CD4-positive, CD25-positive, alpha-beta regulatory T cell (primary cell): ENCODE measurements at regions not wholly inside any gene's neighbourhood (a gene's known extent, or its start where the extent isn't known, plus 50 kb on each side); places are given as distances from the start of the nearest gene placed in this dataset.

Experiments used
- ATAC-seq, 2 donors: fragments of 150-1000 bp; cut with Tn5 transposase; one replicate each; pipeline ENCODE4 v1.10.0; 2021; ENCODE audit warnings: low read depth in 2 of 2, moderate number of reproducible peaks in 2 of 2, moderate library complexity in 1 of 2
- DNase-seq, 3 donors: peaks; one replicate each; pipeline versions ENCODE4 v3.0.0 to v3.0.0-alpha.2; 2012 to 2022; ENCODE audit warnings: mixed read lengths in 1 of 3
- H3K27ac ChIP-seq: one replicate; pipeline ENCODE4 v1.7.0; 2013; ENCODE audit warnings: mild to moderate bottlenecking, low read length; ENCODE audit not compliant: insufficient read depth, poor library complexity, severe bottlenecking
- H3K27me3 ChIP-seq: one replicate; pipeline ENCODE4 v1.7.0; 2013; ENCODE audit warnings: low read length; ENCODE audit not compliant: control insufficient read depth, insufficient read depth
- H3K36me3 ChIP-seq: one replicate; pipeline ENCODE4 v1.7.0; 2013; ENCODE audit warnings: mild to moderate bottlenecking, low read length, moderate library complexity; ENCODE audit not compliant: control insufficient read depth, insufficient read depth
- H3K4me1 ChIP-seq: 2 replicates; pipeline ENCODE4 v1.7.0; 2013; ENCODE audit warnings: mild to moderate bottlenecking, low read length; ENCODE audit not compliant: insufficient read depth, control insufficient read depth, poor library complexity, severe bottlenecking
- H3K4me3 ChIP-seq: one replicate; pipeline ENCODE4 v1.7.0; 2013; ENCODE audit warnings: low read depth, mild to moderate bottlenecking, low read length, moderate library complexity
- H3K9me3 ChIP-seq, 2 experiments: 1 replicate in 1 of 2; 2 replicates in 1 of 2; pipeline ENCODE4 v1.7.0; 2013; ENCODE audit warnings: low read length in 2 of 2, mild to moderate bottlenecking in 1 of 2, moderate library complexity in 1 of 2; ENCODE audit not compliant: control insufficient read depth in 2 of 2
- H3K27ac Mint-ChIP-seq, 3 donors: one replicate each; pipeline ENCODE4 v1.8.0; 2020 to 2022; ENCODE audit warnings: mild to moderate bottlenecking in 3 of 3, mixed read lengths in 3 of 3, moderate library complexity in 2 of 3
- H3K27me3 Mint-ChIP-seq: one replicate; pipeline ENCODE4 v1.8.0; 2022; ENCODE audit warnings: mild to moderate bottlenecking, mixed read lengths
- H3K36me3 Mint-ChIP-seq: one replicate; pipeline ENCODE4 v1.8.0; 2020; ENCODE audit warnings: mixed read lengths
- H3K4me1 Mint-ChIP-seq, 4 donors: one replicate each; pipeline ENCODE4 v1.8.0; 2020 to 2022; ENCODE audit warnings: mixed read lengths in 4 of 4, mild to moderate bottlenecking in 1 of 4
- H3K4me3 Mint-ChIP-seq, 4 donors: one replicate each; pipeline ENCODE4 v1.8.0; 2020 to 2022; ENCODE audit warnings: mild to moderate bottlenecking in 4 of 4, mixed read lengths in 4 of 4, moderate library complexity in 3 of 4
- H3K9me3 Mint-ChIP-seq, 7 donors: one replicate each; pipeline ENCODE4 v1.8.0; 2020 to 2022; ENCODE audit warnings: mixed read lengths in 7 of 7, mild to moderate bottlenecking in 3 of 7, moderate library complexity in 2 of 7

GRCh38 chr5:87113861-87114260, 153.8 kb upstream of the RASA1 start:
- no peak overlapping the region for H3K4me3 Mint-ChIP-seq
- Histone ChIP-seq H3K4me1 (no peaks in the 10 kb centered on the region), H3K9me3 (no peaks in the 10 kb centered on the region), H3K4me3 (no peak overlapping the region), H3K36me3 (no peaks in the 10 kb centered on the region), H3K27me3 (no peaks in the 10 kb centered on the region), H3K27ac (no peak overlapping the region)
- ATAC-seq (no peak), DNase-seq (no peak)
- no peak overlapping the region for H3K27ac Mint-ChIP-seq
- peaks cover 0 to 7% (median 0%) of the 10 kb centered on the region in 7 donors for H3K9me3 Mint-ChIP-seq
- no peaks in the 10 kb centered on the region for H3K27me3 Mint-ChIP-seq
- peaks cover 9 to 17% (median 13%) of the 10 kb centered on the region in 4 donors for H3K4me1 Mint-ChIP-seq
- H3K36me3 Mint-ChIP-seq: no peaks in the 10 kb centered on the region

GRCh38 chr5:87114631-87115030, 153.1 kb upstream of the RASA1 start:
- Histone ChIP-seq H3K9me3 (no peaks in the 10 kb centered on the region), H3K27ac (no peak overlapping the region), H3K36me3 (no peaks in the 10 kb centered on the region), H3K4me3 (no peak overlapping the region), H3K27me3 (no peaks in the 10 kb centered on the region), H3K4me1 (no peaks in the 10 kb centered on the region)
- Mint-ChIP-seq H3K27me3 (no peaks in the 10 kb centered on the region), H3K9me3 (peaks cover 0 to 7% (median 0%) of the 10 kb centered on the region in 7 donors), H3K4me3 (no peak overlapping the region), H3K4me1 (peaks cover 13 to 25% (median 21%) of the 10 kb centered on the region in 4 donors), H3K27ac (no peak overlapping the region), H3K36me3 (no peaks in the 10 kb centered on the region)
- no peak for DNase-seq
- ATAC-seq: no peak

GRCh38 chr5:87115839-87116364, 151.8 kb upstream of the RASA1 start:
- no peak overlapping the region for H3K27ac ChIP-seq
- no peak overlapping the region for H3K4me3 ChIP-seq
- DNase-seq (no peak), ATAC-seq (no peak)
- no peaks in the 10 kb centered on the region for H3K36me3 Mint-ChIP-seq
- H3K27ac Mint-ChIP-seq: no peak overlapping the region
- H3K9me3 Mint-ChIP-seq: peaks cover 0 to 7% (median 0%) of the 10 kb centered on the region in 7 donors
- no peaks in the 10 kb centered on the region for H3K27me3 Mint-ChIP-seq
- H3K4me1 ChIP-seq: peaks cover 5% of the 10 kb centered on the region
- H3K4me1 Mint-ChIP-seq: peaks cover 23 to 36% (median 34%) of the 10 kb centered on the region in 4 donors
- no peaks in the 10 kb centered on the region for H3K9me3 ChIP-seq
- H3K27me3 ChIP-seq: no peaks in the 10 kb centered on the region
- H3K36me3 ChIP-seq: no peaks in the 10 kb centered on the region
- no peak overlapping the region for H3K4me3 Mint-ChIP-seq

- Mint-ChIP-seq H3K9me3 (peaks cover 0 to 7% (median 0%) of the 10 kb centered on the region in 7 donors), H3K4me1 (peaks cover 32 to 46% (median 44%) of the 10 kb centered on the region in 4 donors), H3K27me3 (no peaks in the 10 kb centered on the region), H3K36me3 (no peaks in the 10 kb centered on the region), H3K4me3 (no peak overlapping the region), H3K27ac (peak overlapping the region in 1 of 3 donors; percentile 7)
- Histone ChIP-seq H3K27me3 (no peaks in the 10 kb centered on the region), H3K27ac (no peak overlapping the region), H3K36me3 (no peaks in the 10 kb centered on the region), H3K4me1 (peaks cover 15% of the 10 kb centered on the region), H3K9me3 (no peaks in the 10 kb centered on the region), H3K4me3 (no peak overlapping the region)
- DNase-seq (peak in 1 of 3 donors; percentile 45), ATAC-seq (no peak)
Measured at GRCh38 chr5:87116825-87117512, 150.7 kb upstream of the RASA1 start.

GRCh38 chr5:87119588-87119987, 148.1 kb upstream of the RASA1 start:
- Mint-ChIP-seq H3K4me3 (no peak overlapping the region), H3K27me3 (no peaks in the 10 kb centered on the region), H3K36me3 (no peaks in the 10 kb centered on the region)

GRCh38 chr5:87120518-87121303, 147.0 kb upstream of the RASA1 start:
- H3K36me3 ChIP-seq: no peaks in the 10 kb centered on the region
- peak; percentile 65 to 75 for ATAC-seq
- H3K4me3 ChIP-seq: peak overlapping the region; percentile 62
- H3K9me3 Mint-ChIP-seq: peaks cover 0 to 5% (median 0%) of the 10 kb centered on the region in 7 donors
- peak overlapping the region; percentile 49 for H3K27ac ChIP-seq
- H3K36me3 Mint-ChIP-seq: no peaks in the 10 kb centered on the region
- H3K4me3 Mint-ChIP-seq: peak overlapping the region; percentile 42 to 86 (median 62)
- H3K27me3 Mint-ChIP-seq: no peaks in the 10 kb centered on the region
- no peaks in the 10 kb centered on the region for H3K27me3 ChIP-seq
- peaks cover 35 to 49% (median 44%) of the 10 kb centered on the region in 4 donors for H3K4me1 Mint-ChIP-seq
- DNase-seq: peak in 2 of 3 donors; percentile 18 to 66
- no peaks in the 10 kb centered on the region for H3K9me3 ChIP-seq
- peak overlapping the region; percentile 60 to 99 (median 87) for H3K27ac Mint-ChIP-seq
- H3K4me1 ChIP-seq: peaks cover 26% of the 10 kb centered on the region

More at GRCh38 chr5:87119588-87119987, 148.1 kb upstream of the RASA1 start:
- no peaks in the 10 kb centered on the region for H3K9me3 ChIP-seq
- ATAC-seq: no peak
- H3K27me3 ChIP-seq: no peaks in the 10 kb centered on the region
- H3K27ac ChIP-seq: no peak overlapping the region
- H3K27ac Mint-ChIP-seq: peak overlapping the region in 1 of 3 donors; percentile 87
- H3K4me1 Mint-ChIP-seq: peaks cover 35 to 49% (median 44%) of the 10 kb centered on the region in 4 donors
- H3K4me1 ChIP-seq: peaks cover 26% of the 10 kb centered on the region
- peaks cover 0 to 7% (median 0%) of the 10 kb centered on the region in 7 donors for H3K9me3 Mint-ChIP-seq
- DNase-seq: no peak
- H3K4me3 ChIP-seq: no peak overlapping the region
- no peaks in the 10 kb centered on the region for H3K36me3 ChIP-seq

- ATAC-seq (peak; percentile 87 to 90), DNase-seq (peak; percentile 8 to 87 (median 39))
- no peaks in the 10 kb centered on the region for H3K27me3 ChIP-seq
- Mint-ChIP-seq H3K36me3 (no peaks in the 10 kb centered on the region), H3K4me1 (peaks cover 35 to 49% (median 44%) of the 10 kb centered on the region in 4 donors), H3K9me3 (peaks cover 0 to 4% (median 0%) of the 10 kb centered on the region in 7 donors), H3K27ac (peak overlapping the region; percentile 60 to 99 (median 87)), H3K27me3 (no peaks in the 10 kb centered on the region), H3K4me3 (peak overlapping the region; percentile 42 to 86 (median 62))
- peak overlapping the region; percentile 49 for H3K27ac ChIP-seq
- H3K36me3 ChIP-seq: no peaks in the 10 kb centered on the region
- H3K9me3 ChIP-seq: no peaks in the 10 kb centered on the region
- peak overlapping the region; percentile 62 for H3K4me3 ChIP-seq
- peaks cover 26% of the 10 kb centered on the region for H3K4me1 ChIP-seq
Measured at GRCh38 chr5:87121304-87122150, 146.2 kb upstream of the RASA1 start.
